Sigmoid colon (tissue), 6 donors: ENCODE measurements at regions not wholly inside any gene's neighbourhood (a gene's known extent, or its start where the extent isn't known, plus 50 kb on each side); places are given as distances from the start of the nearest gene placed in this dataset.
"Not testable (repeated sequence)": the region's sequence is repeated elsewhere in the genome, so short reads cannot be mapped to it uniquely, and the experiment has no call there.

Source experiments
- DNase-seq: peaks from one replicate; pipeline ENCODE4 v3.0.0-alpha.2; 2019
- H3K27ac ChIP-seq, 4 donors: fragments of 200-600 bp; sonication (generic); one replicate each; pipeline ENCODE4 v1.5.1; 2016 to 2019; ENCODE audit warnings: mild to moderate bottlenecking in 1 of 4
- H3K27me3 ChIP-seq, 3 donors: fragments of 200-600 bp; sonication (generic); one replicate each; pipeline ENCODE4 v1.5.1; 2019; ENCODE audit warnings: mild to moderate bottlenecking in 1 of 3
- H3K36me3 ChIP-seq, 4 donors: fragments of 200-600 bp; sonication (generic); one replicate each; pipeline ENCODE4 v1.5.1; 2016 to 2019
- H3K4me1 ChIP-seq, 4 donors: fragments of 200-600 bp; sonication (generic); one replicate each; pipeline ENCODE4 v1.5.1; 2017 to 2019
- H3K4me3 ChIP-seq, 4 donors: fragments of 200-600 bp; sonication (generic); one replicate each; pipeline ENCODE4 v1.5.1; 2017 to 2019; ENCODE audit warnings: mild to moderate bottlenecking in 2 of 4, moderate library complexity in 1 of 4
- H3K9me3 ChIP-seq, 4 donors: fragments of 200-600 bp in 3 of 4; sonication (generic) in 3 of 4; one replicate each; pipeline versions ENCODE4 v1.5.1 to v1.6.1; 2013 to 2019
- CTCF ChIP-seq, 4 experiments: fragments of 450-650 bp in 3 of 4; fragments of 200-600 bp in 1 of 4; IDR thresholded peaks; one replicate each; pipeline ENCODE4 v1.5.1; 2016 to 2019; ENCODE audit warnings: antibody characterized with exemption in 4 of 4, mild to moderate bottlenecking in 3 of 4, moderate library complexity in 2 of 4
- EP300 ChIP-seq, 4 donors: sonication (generic); formaldehyde crosslinking; IDR thresholded peaks; one replicate each; pipeline ENCODE4 v1.6.1; 2017; ENCODE audit warnings: antibody characterized with exemption in 4 of 4
- POLR2A ChIP-seq, 2 donors: fragments of 450-650 bp; IDR thresholded peaks; one replicate each; pipeline ENCODE4 v1.6.1; 2016; ENCODE audit warnings: antibody characterized with exemption in 2 of 2, mild to moderate bottlenecking in 2 of 2, moderate library complexity in 2 of 2
- POLR2AphosphoS5 ChIP-seq, 4 donors: sonication (generic); formaldehyde crosslinking; IDR thresholded peaks; one replicate each; pipeline ENCODE4 v1.6.1; 2017; ENCODE audit warnings: antibody characterized with exemption in 4 of 4
- WGBS, 2 donors: extraction: QIAGEN DNeasy Blood & Tissue Kit; methylation state at CpG; one replicate each; pipeline ENCODE4 v1.1.7; 2013; 5-methylcytosine and 5-hydroxymethylcytosine counted together
- intact Hi-C: fragments of 100-400 bp; cut with DNase I; formaldehyde crosslinking; loops from one replicate; pipeline ENCODE4 v1.15.1; 2023
- donor health status: healthy with polysubstance abuse.
- donor health status: healthy.

GRCh38 chr9:1539216-1539615 lies 475.9 kb upstream of the SMARCA2 start:
- Histone ChIP-seq H3K36me3 (no peaks in the 10 kb centered on the region), H3K27me3 (no peaks in the 10 kb centered on the region), H3K9me3 (no peaks in the 10 kb centered on the region), H3K4me1 (no peaks in the 10 kb centered on the region), H3K27ac (no peak overlapping the region), H3K4me3 (no peak overlapping the region)
- DNase-seq: no peak
- intact Hi-C loops: no loop called here
- no peak for TF ChIP-seq POLR2A (IDR thresholded peaks at IDR 0.05)
- TF ChIP-seq POLR2AphosphoS5 (IDR thresholded peaks at IDR 0.05): no peak
- no peak for TF ChIP-seq CTCF (IDR thresholded peaks at IDR 0.05)
- TF ChIP-seq EP300 (IDR thresholded peaks at IDR 0.05): no peak
- WGBS, 2 donors: 72 to 80% methylated on average over 2 of the region's 2 CpGs

- intact Hi-C loops: no loop called here
- H3K4me3 ChIP-seq: no peak overlapping the region
- TF ChIP-seq POLR2AphosphoS5 (IDR thresholded peaks at IDR 0.05): no peak
- no peak for TF ChIP-seq EP300 (IDR thresholded peaks at IDR 0.05)
- no peak for TF ChIP-seq POLR2A (IDR thresholded peaks at IDR 0.05)
- no peak for TF ChIP-seq CTCF (IDR thresholded peaks at IDR 0.05)
Measured at GRCh38 chr9:1550636-1551035, 464.5 kb upstream of the SMARCA2 start.

GRCh38 chr9:1554081-1555035 lies 460.8 kb upstream of the SMARCA2 start:
- H3K36me3 ChIP-seq: no peaks in the 10 kb centered on the region
- no peaks in the 10 kb centered on the region for H3K4me1 ChIP-seq
- H3K9me3 ChIP-seq: no peaks in the 10 kb centered on the region
- 61 to 65% methylated on average over 5 of the region's 5 CpGs for WGBS, 2 donors
- DNase-seq: no peak
- H3K4me3 ChIP-seq: no peak overlapping the region
- TF ChIP-seq CTCF (IDR thresholded peaks at IDR 0.05) (no peak), POLR2AphosphoS5 (IDR thresholded peaks at IDR 0.05) (no peak), POLR2A (IDR thresholded peaks at IDR 0.05) (no peak), EP300 (IDR thresholded peaks at IDR 0.05) (no peak)
- no peak overlapping the region for H3K27ac ChIP-seq
- H3K27me3 ChIP-seq: no peaks in the 10 kb centered on the region
- intact Hi-C loops: no loop called here

More at GRCh38 chr9:1550636-1551035, 464.5 kb upstream of the SMARCA2 start:
- Histone ChIP-seq H3K4me1 (no peaks in the 10 kb centered on the region), H3K27ac (no peak overlapping the region), H3K36me3 (no peaks in the 10 kb centered on the region), H3K9me3 (no peaks in the 10 kb centered on the region), H3K27me3 (no peaks in the 10 kb centered on the region)
- no peak for DNase-seq
- 44 to 53% methylated on average over 1 of the region's 1 CpG for WGBS, 2 donors

GRCh38 chr9:1558666-1559065 lies 456.5 kb upstream of the SMARCA2 start:
- H3K4me3 ChIP-seq, H3K36me3 ChIP-seq, DNase-seq, H3K27me3 ChIP-seq, intact Hi-C loops, H3K9me3 ChIP-seq, H3K27ac ChIP-seq, H3K4me1 ChIP-seq: not testable (repeated sequence)
- WGBS, 2 donors: 82 to 88% methylated on average over 10 of the region's 10 CpGs

- Histone ChIP-seq H3K36me3 (no peaks in the 10 kb centered on the region), H3K27me3 (no peaks in the 10 kb centered on the region), H3K9me3 (no peaks in the 10 kb centered on the region), H3K4me3 (no peak overlapping the region), H3K4me1 (no peaks in the 10 kb centered on the region), H3K27ac (no peak overlapping the region)
- TF ChIP-seq POLR2AphosphoS5 (IDR thresholded peaks at IDR 0.05): no peak
- TF ChIP-seq POLR2A (IDR thresholded peaks at IDR 0.05): no peak
- TF ChIP-seq CTCF (IDR thresholded peaks at IDR 0.05): no peak
- TF ChIP-seq EP300 (IDR thresholded peaks at IDR 0.05): no peak
- 83 to 91% methylated on average over 1 of the region's 1 CpG for WGBS, 2 donors
- DNase-seq: no peak
- intact Hi-C loops: no loop called here
Measured at GRCh38 chr9:1575939-1576338, 439.2 kb upstream of the SMARCA2 start.
